HG03064 (cell line): ENCODE measurements at regions not wholly inside any gene's neighbourhood (a gene's known extent, or its start where the extent isn't known, plus 50 kb on each side); places are given as distances from the start of the nearest gene placed in this dataset.

ENCODE experiments used
- ATAC-seq: cut with Tn5 transposase; IDR thresholded peaks from one replicate; pipeline ENCODE4 v1.9.1; 2021; ENCODE audit warnings: low read depth; ENCODE audit not compliant: unreplicated experiment

- peak; percentile 70 for ATAC-seq
Observed at GRCh38 chr6:99219788-99220187, 129.7 kb downstream of the FAXC start.

DNA sequence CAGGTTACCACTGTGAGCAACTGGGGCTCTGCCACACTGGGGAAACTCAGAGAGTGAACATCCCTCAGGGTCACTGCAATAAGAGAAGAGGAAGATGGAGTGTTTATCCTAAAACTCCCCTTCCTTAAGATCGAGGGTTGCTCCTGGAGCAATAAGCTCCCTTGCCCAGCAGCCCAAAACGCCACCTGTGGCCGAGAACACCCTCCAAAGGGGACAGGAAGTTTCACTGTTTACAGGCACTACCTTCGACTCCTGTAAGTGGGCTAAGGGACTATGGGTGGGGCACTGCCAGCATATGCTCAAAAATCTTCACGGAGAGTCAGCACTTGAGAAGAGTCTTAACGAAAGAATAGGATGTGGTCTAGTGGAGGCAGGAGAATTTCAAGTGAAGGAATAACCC, 132.5 kb downstream of the FAXC start:
- no peak for ATAC-seq

- no peak for ATAC-seq
Observed at GRCh38 chr6:99195986-99196655, 153.4 kb downstream of the FAXC start.

DNA sequence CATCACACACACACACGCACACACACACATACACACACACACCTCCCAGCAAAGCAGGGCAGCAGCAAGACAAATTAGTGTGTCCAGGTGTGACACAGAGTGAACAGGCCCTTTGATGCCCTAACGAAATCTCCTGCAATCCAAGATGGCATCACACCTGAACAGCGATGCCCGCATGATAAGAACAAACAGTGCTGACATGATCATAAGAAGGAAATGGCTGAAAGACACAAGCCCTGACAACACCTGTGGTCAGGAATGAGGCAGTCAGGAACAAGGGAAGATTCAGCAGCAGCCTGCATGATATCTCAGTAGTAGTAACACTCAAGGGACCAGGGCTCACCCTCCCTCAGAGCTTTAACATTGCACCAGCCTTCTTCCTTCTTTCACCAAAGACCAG, 156.9 kb downstream of the FAXC start:
- ATAC-seq: no peak

- peak; percentile 97 for ATAC-seq
Observed at GRCh38 chr6:99189823-99190721, 159.4 kb downstream of the FAXC start.

DNA sequence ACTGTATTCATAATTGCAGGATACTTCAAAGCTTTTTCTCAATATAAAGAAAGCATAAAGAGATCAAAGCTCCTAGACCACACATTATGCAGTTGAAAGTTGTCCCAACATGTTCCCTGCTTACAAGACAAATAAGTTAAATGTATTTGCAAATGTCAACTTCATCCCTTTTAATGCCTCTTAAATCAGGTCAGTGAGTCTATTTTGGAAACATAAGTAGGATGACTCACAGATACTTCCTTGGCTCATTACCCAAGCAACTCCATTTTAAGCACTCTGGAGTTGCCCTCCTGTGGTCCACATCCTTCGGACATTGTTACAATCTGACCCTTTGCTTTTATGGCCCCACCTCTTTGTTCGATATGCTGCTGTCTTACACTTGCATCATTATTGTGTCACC, 162.0 kb downstream of the FAXC start:
- no peak for ATAC-seq

DNA sequence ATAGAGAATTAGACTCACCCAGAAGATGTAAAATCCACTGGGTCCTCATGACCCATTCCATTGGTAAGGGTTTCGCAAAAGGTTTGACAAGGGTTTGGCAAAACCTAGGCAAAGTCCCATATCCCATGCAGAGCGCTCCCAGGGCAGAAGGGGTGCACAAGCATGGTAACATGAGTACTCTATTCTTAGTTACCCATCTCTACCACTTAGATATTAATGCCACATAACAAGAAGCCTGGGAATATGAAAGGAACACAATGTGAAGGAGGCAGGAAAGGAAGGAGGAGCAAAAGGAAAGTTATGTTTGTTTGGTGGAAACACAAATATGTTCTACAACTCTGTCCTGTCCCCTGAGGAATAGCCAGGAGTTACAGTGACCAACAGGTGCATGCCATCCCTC, 163.1 kb downstream of the FAXC start:
- no peak for ATAC-seq

DNA sequence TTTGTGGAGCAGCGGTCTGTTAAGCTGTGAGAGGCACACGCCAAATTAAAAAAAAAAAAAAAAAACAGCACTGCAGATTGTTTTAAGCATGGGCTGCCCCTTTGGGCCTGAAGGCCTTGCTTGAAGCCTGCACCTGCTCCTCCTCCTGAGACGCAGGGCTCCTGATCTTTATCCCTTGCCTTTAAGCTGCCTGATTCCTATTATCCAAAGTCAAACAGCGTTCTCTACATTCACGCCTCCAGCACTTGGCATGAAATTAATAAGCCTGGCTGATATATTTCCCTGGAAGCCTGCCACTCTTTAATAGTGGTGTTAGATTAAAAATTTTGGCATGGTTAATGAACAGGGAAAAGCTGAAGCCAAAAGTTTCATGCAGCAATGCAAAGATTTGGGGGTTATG, 163.9 kb downstream of the FAXC start:
- ATAC-seq: no peak

- ATAC-seq: no peak
Observed at GRCh38 chr6:99184696-99185095, 164.8 kb downstream of the FAXC start.

GRCh38 chr6:99183066-99183465, 166.4 kb downstream of the FAXC start:
- no peak for ATAC-seq

DNA sequence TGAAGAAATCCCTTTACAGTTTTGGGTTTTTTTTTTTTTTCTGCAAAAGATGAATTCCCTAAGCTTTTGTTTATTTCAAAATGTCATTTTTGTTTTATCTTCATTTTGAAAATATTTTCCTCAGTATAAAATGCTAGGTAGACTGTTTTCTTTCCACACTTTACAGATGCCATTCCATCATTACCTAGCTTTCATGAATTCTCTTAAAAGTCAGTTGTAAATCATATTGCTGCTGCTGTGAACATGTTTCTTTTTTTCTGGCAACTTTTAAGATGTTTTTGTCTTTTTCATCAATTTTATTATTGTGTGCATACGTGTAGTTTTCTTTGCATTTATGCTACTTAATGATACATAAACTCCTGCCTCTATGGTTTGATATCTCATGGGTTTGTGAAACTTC, 168.3 kb downstream of the FAXC start:
- no peak for ATAC-seq

GRCh38 chr6:99178168-99178567, 171.3 kb downstream of the FAXC start:
- no peak for ATAC-seq

DNA sequence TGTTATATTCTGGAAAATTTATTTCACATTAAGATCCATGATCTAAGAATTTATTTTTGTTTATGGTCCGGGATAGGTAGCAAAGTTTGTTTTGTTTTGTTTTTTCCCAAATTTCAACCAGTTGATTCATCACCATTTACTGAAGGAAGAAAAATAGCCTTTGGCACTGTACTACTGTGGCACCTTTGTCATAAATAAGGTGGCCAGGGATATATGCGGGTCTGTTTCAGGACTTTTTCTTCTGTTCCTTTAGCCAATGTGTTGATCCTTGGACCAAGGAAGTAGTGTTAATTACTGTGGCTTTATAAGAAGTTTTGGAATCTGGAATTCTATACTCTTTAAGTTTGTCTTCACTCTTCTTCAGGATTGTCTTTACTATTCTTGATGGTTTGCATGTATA, 171.7 kb downstream of the FAXC start:
- ATAC-seq: no peak

DNA sequence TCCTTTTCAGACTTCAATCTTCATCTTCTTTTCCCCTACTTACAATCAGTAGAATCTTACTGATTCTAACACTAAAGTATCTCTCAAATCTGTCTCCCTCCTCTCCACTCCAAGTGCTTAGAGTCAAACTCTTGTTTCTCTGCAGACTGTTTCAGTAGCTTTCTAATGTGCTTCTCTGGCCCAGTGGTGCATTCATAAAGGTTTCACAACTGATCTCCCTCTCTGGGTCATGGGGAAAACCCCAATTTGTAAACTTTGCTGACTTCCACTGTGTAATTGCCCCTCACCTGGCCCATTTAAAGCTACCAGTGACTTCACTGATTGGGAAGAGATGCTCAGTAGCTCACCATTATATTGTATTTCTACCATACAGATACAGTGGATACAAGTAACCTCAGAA, 183.6 kb downstream of the FAXC start:
- ATAC-seq: no peak

DNA sequence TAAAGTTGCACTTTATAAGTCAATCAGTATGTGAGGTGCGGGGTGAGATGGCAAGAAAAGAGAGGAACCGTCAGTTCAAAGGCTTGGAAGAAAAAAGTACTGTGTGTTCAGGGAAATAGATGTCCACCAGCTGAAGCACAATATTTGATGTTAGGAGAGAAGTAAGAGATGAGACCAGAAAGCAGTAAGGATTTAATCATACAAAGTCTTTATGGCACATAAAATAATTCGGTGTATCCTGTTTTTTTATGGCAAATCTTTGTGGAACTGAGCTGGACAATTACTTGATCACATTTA, 197.2 kb downstream of the FAXC start:
- no peak for ATAC-seq

- peak; percentile 96 for ATAC-seq
Observed at GRCh38 chr6:99151634-99152346, 197.7 kb downstream of the FAXC start.

DNA sequence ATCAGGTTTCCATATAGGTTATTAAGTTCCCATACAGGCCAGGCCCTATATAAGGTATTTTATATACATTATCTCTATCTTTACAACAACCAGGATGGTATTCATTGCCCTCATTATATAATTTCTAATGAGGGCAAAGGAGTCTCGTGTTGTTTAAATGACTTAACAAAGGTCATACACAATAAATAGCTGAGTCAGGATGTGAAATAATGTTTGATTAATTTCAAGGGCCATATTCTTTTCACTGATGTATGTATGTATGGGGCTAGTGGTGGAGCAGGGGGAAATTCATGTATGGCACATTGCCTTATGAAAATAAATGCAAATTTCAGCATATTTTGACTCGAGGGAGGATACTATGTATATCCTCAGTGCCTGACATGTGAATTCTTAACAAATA, 200.7 kb downstream of the FAXC start:
- ATAC-seq: no peak

DNA sequence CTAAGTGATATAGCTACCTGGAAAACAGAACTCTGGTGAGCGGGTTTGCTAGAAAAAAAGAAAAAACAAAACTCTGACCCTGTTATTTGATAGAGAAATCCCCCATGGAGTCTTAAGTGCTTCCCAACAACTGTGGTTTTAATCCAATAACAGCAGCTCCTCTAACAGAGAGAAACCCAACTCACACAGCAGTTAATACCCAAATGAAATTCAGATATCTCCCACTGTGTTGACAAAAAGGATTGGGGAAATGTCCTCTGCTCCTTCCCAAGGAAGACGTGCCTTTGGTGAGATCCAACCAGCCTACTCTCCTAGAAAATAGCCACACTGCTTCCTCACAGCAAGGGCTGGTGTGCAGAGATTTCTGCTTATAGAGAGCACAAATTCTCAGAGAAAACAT, 200.4 kb upstream of the FBXL4 start:
- ATAC-seq: no peak

DNA sequence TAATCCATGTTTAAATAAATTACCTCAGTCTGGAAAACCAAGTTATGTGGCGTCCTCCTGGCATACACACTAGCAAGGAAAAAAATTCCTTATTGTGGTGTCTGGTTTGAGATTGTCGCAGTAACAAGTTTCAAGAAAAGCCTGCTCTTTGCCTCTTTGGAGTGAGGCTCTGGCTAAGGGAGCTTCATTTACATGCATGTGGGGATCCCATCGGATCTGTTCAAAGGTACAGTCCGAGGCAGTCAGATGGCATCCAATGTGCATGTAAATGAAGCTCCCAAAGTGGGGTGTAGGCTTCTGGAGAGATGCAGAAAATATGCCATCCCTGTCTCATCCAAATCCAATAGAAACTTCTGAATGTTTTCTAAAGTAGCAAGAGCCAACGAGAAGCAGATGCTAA, 199.5 kb upstream of the FBXL4 start:
- no peak for ATAC-seq

DNA sequence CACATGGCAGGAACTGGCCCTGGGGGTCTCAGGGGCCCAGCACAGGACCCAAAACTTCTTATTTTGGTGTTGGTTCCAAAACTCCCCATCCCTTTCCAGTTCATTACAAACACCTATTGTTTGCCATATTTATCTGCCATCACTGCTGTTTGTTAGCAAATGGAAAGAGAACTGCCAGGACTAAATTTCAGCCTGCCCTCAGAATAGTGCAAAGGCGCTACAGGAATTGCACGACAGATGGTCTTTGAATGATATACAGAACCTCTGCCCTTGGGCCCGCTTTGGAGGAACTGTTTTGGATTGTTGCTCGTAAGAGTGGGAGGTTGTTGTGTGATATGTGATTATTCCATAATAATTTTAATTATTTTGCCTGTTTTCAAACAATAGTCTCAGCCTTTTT, 199.0 kb upstream of the FBXL4 start:
- ATAC-seq: no peak

- no peak for ATAC-seq
Observed at GRCh38 chr6:99145738-99146137, 198.0 kb upstream of the FBXL4 start.
